Frontal cortex (tissue), 3 donors: ENCODE measurements at regions not wholly inside any gene's neighbourhood (a gene's known extent, or its start where the extent isn't known, plus 50 kb on each side); places are given as distances from the start of the nearest gene placed in this dataset.
A peak's percentile ranks its signal among the peaks of the same experiment; 100 is the strongest.
"Not testable (repeated sequence)": the region's sequence is repeated elsewhere in the genome, so short reads cannot be mapped to it uniquely, and the experiment has no call there.

Experiments used
- DNase-seq, 2 donors: peaks; one replicate each; pipeline ENCODE4 v3.0.0; 2012; ENCODE audit warnings: low spot score in 2 of 2
- FAIRE-seq: peaks from 2 replicates; lab custom pipeline; 2012; peaks lifted over from hg19 to GRCh38; lab: Jason Lieb, UNC
- donor health status: control.
- donor health status: control.
- donor health status: control.

- DNase-seq = no peak
- FAIRE-seq = peak; percentile 64
Observed at GRCh38 chr13:78176880-78177279, 258.2 kb upstream of the EDNRB start.

- FAIRE-seq (no peak), DNase-seq (no peak)
Observed at GRCh38 chr13:78169386-78169785, 250.8 kb upstream of the EDNRB start.

- no peak for DNase-seq
Observed at GRCh38 chr13:78168981-78169380, 250.3 kb upstream of the EDNRB start.

GRCh38 chr13:78161266-78161665 lies 242.6 kb upstream of the EDNRB start:
- FAIRE-seq (no peak), DNase-seq (no peak)

More at GRCh38 chr13:78168981-78169380, 250.3 kb upstream of the EDNRB start:
- no peak for FAIRE-seq

GRCh38 chr13:78160793-78161192 lies 242.2 kb upstream of the EDNRB start:
- no peak for DNase-seq
- no peak for FAIRE-seq

- FAIRE-seq = no peak
- no peak for DNase-seq
Observed at GRCh38 chr13:78152415-78152814, 233.8 kb upstream of the EDNRB start.

- no peak for FAIRE-seq
Observed at GRCh38 chr13:78147905-78148304, 229.3 kb upstream of the EDNRB start.

GRCh38 chr13:78145276-78145675 lies 226.6 kb upstream of the EDNRB start:
- FAIRE-seq (no peak), DNase-seq (no peak)

More at GRCh38 chr13:78147905-78148304, 229.3 kb upstream of the EDNRB start:
- DNase-seq = no peak

- DNase-seq = no peak
- FAIRE-seq = no peak
Observed at GRCh38 chr13:78139765-78140164, 221.1 kb upstream of the EDNRB start.

GRCh38 chr13:78138756-78139155 lies 220.1 kb upstream of the EDNRB start:
- FAIRE-seq = no peak
- DNase-seq = no peak

- FAIRE-seq = no peak
- peak; percentile 5 to 39 for DNase-seq
Observed at GRCh38 chr13:78137404-78138142, 218.9 kb upstream of the EDNRB start.

GRCh38 chr13:78136966-78137365 lies 218.3 kb upstream of the EDNRB start:
- FAIRE-seq (no peak), DNase-seq (no peak)

- FAIRE-seq (no peak), DNase-seq (no peak)
Observed at GRCh38 chr13:78133511-78133910, 214.9 kb upstream of the EDNRB start.

- DNase-seq = no peak
- FAIRE-seq = peak; percentile 60
Observed at GRCh38 chr13:78131811-78132210, 213.2 kb upstream of the EDNRB start.

GRCh38 chr13:78131346-78131745 lies 212.7 kb upstream of the EDNRB start:
- no peak for FAIRE-seq
- no peak for DNase-seq

- DNase-seq = no peak
- FAIRE-seq = no peak
Observed at GRCh38 chr13:78129823-78130222, 211.2 kb upstream of the EDNRB start.

GRCh38 chr13:78129359-78129758 lies 210.7 kb upstream of the EDNRB start:
- DNase-seq (no peak), FAIRE-seq (no peak)

- peak; percentile 14 to 29 for DNase-seq
- FAIRE-seq = peak; percentile 88
Observed at GRCh38 chr13:78121459-78122348, 203.1 kb upstream of the EDNRB start.

GRCh38 chr13:78121001-78121400 lies 202.4 kb upstream of the EDNRB start:
- FAIRE-seq = peak; percentile 33
- no peak for DNase-seq

GRCh38 chr13:78120144-78120543 lies 201.5 kb upstream of the EDNRB start:
- DNase-seq, FAIRE-seq: not testable (repeated sequence)

GRCh38 chr13:78117070-78117469 lies 198.4 kb upstream of the EDNRB start:
- not testable (repeated sequence) for DNase-seq
- peak; percentile 59 for FAIRE-seq
